Peyer's patch (tissue), 4 donors: ENCODE measurements at regions not wholly inside any gene's neighbourhood (a gene's known extent, or its start where the extent isn't known, plus 50 kb on each side); places are given as distances from the start of the nearest gene placed in this dataset.

Experiments
- DNase-seq, 3 donors: peaks; one replicate each; pipeline ENCODE4 v3.0.0-alpha.2; 2017 to 2019
- H3K27ac ChIP-seq, 4 donors: fragments of 200-600 bp; sonication (generic); one replicate each; pipeline ENCODE4 v1.5.1; 2016 to 2019
- H3K27me3 ChIP-seq, 2 donors: fragments of 200-600 bp; sonication (generic); one replicate each; pipeline ENCODE4 v1.5.1; 2019
- H3K36me3 ChIP-seq, 3 donors: fragments of 200-600 bp; sonication (generic); one replicate each; pipeline ENCODE4 v1.5.1; 2016 to 2019
- H3K4me1 ChIP-seq, 4 donors: fragments of 200-600 bp; sonication (generic); one replicate each; pipeline ENCODE4 v1.5.1; 2016 to 2019
- H3K4me3 ChIP-seq, 4 donors: fragments of 200-600 bp; sonication (generic); 1 replicate in 3 of 4; 2 replicates in 1 of 4; pipeline ENCODE4 v1.5.1; 2016 to 2019; ENCODE audit warnings: mild to moderate bottlenecking in 1 of 4
- H3K9me3 ChIP-seq, 4 donors: fragments of 200-600 bp; sonication (generic); one replicate each; pipeline ENCODE4 v1.5.1; 2016 to 2019; ENCODE audit warnings: mild to moderate bottlenecking in 1 of 4
- POLR2A ChIP-seq, 2 donors: fragments of 450-650 bp; IDR thresholded peaks; one replicate each; pipeline ENCODE4 v1.5.1; 2017; ENCODE audit warnings: antibody characterized with exemption in 2 of 2, mild to moderate bottlenecking in 2 of 2, moderate library complexity in 2 of 2
- TF ChIP-seq, protein P1 (sequence below), 6 experiments: fragments of 450-650 bp in 4 of 6; fragments of 200-600 bp in 2 of 6; sonication (generic) in 1 of 6; IDR thresholded peaks; one replicate each; pipeline ENCODE4 v1.5.1; 2017 to 2019; ENCODE audit warnings: antibody characterized with exemption in 6 of 6, mild to moderate bottlenecking in 3 of 6, moderate library complexity in 1 of 6

DNA sequence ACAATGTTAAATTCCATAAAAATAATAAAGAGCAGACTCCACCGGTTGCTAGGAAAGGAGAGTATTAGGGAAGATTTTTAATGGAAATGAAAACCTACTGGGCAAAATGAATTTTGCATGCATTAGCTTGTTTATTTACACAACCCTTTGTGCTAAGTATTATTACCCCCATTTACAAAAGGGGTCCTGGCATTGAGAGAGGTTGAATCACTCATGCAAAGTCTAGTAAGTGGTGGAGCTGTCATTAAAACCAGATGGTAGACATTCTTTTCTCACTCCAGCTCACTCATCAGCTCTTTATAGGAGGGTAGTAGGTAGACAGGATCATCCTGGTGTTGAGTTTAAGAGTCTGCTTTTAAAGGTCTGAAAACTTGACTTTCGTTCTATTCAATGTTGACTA lies 395.1 kb downstream of the PLK2 start:
- H3K27me3 ChIP-seq = no peaks in the 10 kb centered on the region
- no peak overlapping the region for H3K4me3 ChIP-seq
- no peaks in the 10 kb centered on the region for H3K9me3 ChIP-seq
- H3K4me1 ChIP-seq = no peaks in the 10 kb centered on the region
- no peak for TF ChIP-seq POLR2A (IDR thresholded peaks at IDR 0.05)
- TF ChIP-seq, protein P1, sequence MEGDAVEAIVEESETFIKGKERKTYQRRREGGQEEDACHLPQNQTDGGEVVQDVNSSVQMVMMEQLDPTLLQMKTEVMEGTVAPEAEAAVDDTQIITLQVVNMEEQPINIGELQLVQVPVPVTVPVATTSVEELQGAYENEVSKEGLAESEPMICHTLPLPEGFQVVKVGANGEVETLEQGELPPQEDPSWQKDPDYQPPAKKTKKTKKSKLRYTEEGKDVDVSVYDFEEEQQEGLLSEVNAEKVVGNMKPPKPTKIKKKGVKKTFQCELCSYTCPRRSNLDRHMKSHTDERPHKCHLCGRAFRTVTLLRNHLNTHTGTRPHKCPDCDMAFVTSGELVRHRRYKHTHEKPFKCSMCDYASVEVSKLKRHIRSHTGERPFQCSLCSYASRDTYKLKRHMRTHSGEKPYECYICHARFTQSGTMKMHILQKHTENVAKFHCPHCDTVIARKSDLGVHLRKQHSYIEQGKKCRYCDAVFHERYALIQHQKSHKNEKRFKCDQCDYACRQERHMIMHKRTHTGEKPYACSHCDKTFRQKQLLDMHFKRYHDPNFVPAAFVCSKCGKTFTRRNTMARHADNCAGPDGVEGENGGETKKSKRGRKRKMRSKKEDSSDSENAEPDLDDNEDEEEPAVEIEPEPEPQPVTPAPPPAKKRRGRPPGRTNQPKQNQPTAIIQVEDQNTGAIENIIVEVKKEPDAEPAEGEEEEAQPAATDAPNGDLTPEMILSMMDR (IDR thresholded peaks at IDR 0.05) = no peak
- H3K27ac ChIP-seq = no peak overlapping the region
- H3K36me3 ChIP-seq = no peaks in the 10 kb centered on the region
- no peak for DNase-seq

GRCh38 chr5:58060996-58061395 lies 398.9 kb downstream of the PLK2 start:
- no peak for DNase-seq
- Histone ChIP-seq H3K27ac (no peak overlapping the region), H3K4me1 (no peaks in the 10 kb centered on the region), H3K4me3 (no peak overlapping the region), H3K27me3 (no peaks in the 10 kb centered on the region), H3K36me3 (no peaks in the 10 kb centered on the region), H3K9me3 (no peaks in the 10 kb centered on the region)
- TF ChIP-seq, protein P1 (IDR thresholded peaks at IDR 0.05) = no peak
- no peak for TF ChIP-seq POLR2A (IDR thresholded peaks at IDR 0.05)

DNA sequence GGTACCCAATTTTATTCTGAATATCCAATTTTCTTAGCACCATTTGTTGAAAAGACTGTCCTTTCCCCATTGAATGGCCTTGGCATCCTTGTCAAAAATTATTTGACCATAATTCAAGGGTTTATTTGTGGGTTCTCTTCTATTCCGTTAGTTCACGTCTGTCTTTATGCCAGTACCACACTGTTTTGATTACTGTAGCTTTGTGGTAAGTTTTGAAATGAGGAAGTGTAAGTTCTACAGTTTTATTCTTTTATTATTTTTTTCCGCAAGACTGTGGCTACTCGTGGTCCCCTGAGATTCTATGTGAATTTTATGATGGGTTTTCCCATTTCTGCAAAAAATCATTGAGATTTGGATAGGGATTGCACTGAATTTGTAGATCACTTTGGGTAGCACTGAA lies 402.6 kb downstream of the PLK2 start:
- Histone ChIP-seq H3K27me3 (no peaks in the 10 kb centered on the region), H3K36me3 (no peaks in the 10 kb centered on the region), H3K4me1 (no peaks in the 10 kb centered on the region), H3K27ac (no peak overlapping the region), H3K9me3 (no peaks in the 10 kb centered on the region), H3K4me3 (no peak overlapping the region)
- TF ChIP-seq POLR2A (IDR thresholded peaks at IDR 0.05) = no peak
- TF ChIP-seq, protein P1 (IDR thresholded peaks at IDR 0.05) = no peak
- DNase-seq = no peak

- TF ChIP-seq, protein P1 (IDR thresholded peaks at IDR 0.05) = no peak
- no peak for TF ChIP-seq POLR2A (IDR thresholded peaks at IDR 0.05)
- Histone ChIP-seq H3K36me3 (no peaks in the 10 kb centered on the region), H3K4me3 (no peak overlapping the region), H3K27me3 (no peaks in the 10 kb centered on the region), H3K27ac (no peak overlapping the region), H3K9me3 (no peaks in the 10 kb centered on the region), H3K4me1 (no peaks in the 10 kb centered on the region)
- DNase-seq = no peak
Measured at GRCh38 chr5:58056546-58056945, 403.3 kb downstream of the PLK2 start.

DNA sequence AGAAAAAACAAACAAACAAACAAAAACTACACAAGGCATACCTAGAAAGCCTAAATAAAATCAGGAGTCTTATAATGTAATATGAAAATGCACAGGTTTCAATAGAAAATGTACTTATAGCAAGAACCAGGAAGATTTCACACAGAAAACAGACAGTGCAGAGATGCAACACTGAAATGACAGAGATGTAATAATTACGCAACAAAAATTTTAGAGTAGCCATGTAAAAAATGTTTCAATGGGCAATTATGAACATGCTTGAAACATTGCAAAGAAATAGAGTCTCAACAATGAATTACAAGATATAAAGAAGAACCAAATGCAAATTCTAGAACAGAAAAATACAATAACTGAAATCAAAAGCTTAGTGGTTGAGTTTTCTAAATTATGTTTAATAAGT lies 405.9 kb downstream of the PLK2 start:
- H3K27me3 ChIP-seq = no peaks in the 10 kb centered on the region
- no peaks in the 10 kb centered on the region for H3K9me3 ChIP-seq
- no peak overlapping the region for H3K4me3 ChIP-seq
- DNase-seq = no peak
- H3K27ac ChIP-seq = no peak overlapping the region
- H3K36me3 ChIP-seq = no peaks in the 10 kb centered on the region
- no peak for TF ChIP-seq POLR2A (IDR thresholded peaks at IDR 0.05)
- TF ChIP-seq, protein P1 (IDR thresholded peaks at IDR 0.05) = no peak
- no peaks in the 10 kb centered on the region for H3K4me1 ChIP-seq

DNA sequence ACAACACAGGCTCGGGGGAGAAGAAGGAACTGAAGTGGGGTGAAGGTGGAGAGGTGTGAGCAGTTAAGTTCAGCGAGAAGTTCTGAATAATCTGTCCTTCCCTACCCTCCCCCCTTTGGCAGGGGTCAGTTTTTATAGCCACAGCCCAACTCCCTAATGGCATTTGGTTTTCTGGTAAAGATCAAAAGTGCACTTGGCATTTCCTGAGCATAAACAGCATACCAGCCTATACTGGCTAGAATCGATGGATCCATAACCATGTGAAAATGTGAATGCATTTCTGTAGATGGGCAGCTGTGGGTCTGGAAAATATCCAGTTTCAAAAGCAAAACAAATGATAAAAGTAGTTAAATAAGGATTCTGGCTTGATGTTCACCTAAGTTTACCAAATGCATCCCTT lies 410.9 kb downstream of the PLK2 start:
- Histone ChIP-seq H3K36me3 (no peaks in the 10 kb centered on the region), H3K27ac (no peak overlapping the region), H3K27me3 (no peaks in the 10 kb centered on the region), H3K4me3 (no peak overlapping the region), H3K4me1 (no peaks in the 10 kb centered on the region), H3K9me3 (no peaks in the 10 kb centered on the region)
- no peak for TF ChIP-seq POLR2A (IDR thresholded peaks at IDR 0.05)
- TF ChIP-seq, protein P1 (IDR thresholded peaks at IDR 0.05) = no peak
- no peak for DNase-seq
